ENCODE measurements at regions not wholly inside any gene's neighbourhood (a gene's known extent, or its start where the extent isn't known, plus 50 kb on each side); places are given as distances from the start of the nearest gene placed in this dataset.

DNA sequence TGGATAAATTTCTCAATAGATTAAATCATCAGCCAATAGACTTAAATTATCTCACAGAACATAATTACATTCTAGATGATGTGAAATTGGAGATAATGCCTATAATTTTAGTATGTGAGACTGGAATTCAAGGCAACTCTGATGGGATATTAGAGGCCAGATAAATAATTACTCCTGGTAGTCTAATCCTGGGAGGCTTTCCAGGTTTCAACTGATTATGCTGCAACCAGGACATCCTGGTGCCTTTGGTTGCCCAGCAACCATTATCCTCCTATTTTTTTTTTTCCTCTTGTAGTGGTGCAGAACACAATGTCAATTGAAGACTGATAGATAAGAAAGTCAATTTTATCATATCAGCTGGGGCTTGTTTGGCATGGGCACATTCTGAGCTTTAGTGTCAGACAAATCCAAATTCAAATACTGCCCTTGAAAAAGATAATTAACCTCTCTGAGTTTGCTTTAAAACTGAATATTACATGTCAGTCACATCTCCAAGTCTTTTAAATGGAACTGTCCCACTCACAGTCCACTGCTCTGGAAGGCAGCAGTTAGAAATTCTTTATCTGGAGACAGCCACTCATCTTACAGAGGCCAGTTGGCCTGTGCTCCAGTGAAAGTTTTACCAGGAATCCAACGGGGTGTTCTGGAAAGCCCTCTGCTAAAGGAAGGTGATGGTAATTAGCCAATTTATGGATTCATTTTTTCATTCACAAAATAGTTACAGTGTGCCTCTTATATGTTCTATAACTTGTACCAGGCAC lies 95.3 kb upstream of the GUCY1A1 start:
- TF ChIP-seq TGIF2 (CRISPR knock-in tag; IDR thresholded peaks at IDR 0.05) (no peak), SIX5 (IDR thresholded peaks at IDR 0.05; ENCODE audit: borderline replicate concordance in 1 of 2, insufficient read depth in 1 of 2, low read depth in 1 of 2, low read length in 2 of 2) (no peak), SP2 (IDR thresholded peaks at IDR 0.05; ENCODE audit: extremely low read depth, low read depth, low read length, poor library complexity, severe bottlenecking) (no peak)
- TF ChIP-seq, protein P1, sequence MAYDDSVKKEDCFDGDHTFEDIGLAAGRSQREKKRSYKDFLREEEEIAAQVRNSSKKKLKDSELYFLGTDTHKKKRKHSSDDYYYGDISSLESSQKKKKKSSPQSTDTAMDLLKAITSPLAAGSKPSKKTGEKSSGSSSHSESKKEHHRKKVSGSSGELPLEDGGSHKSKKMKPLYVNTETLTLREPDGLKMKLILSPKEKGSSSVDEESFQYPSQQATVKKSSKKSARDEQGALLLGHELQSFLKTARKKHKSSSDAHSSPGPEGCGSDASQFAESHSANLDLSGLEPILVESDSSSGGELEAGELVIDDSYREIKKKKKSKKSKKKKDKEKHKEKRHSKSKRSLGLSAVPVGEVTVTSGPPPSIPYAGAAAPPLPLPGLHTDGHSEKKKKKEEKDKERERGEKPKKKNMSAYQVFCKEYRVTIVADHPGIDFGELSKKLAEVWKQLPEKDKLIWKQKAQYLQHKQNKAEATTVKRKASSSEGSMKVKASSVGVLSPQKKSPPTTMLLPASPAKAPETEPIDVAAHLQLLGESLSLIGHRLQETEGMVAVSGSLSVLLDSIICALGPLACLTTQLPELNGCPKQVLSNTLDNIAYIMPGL (CRISPR knock-in tag; IDR thresholded peaks at IDR 0.05) = no peak
- CTCF ChIA-PET (ENCODE audit: low intra/inter-chr PET ratio) = no interaction called here
- Histone ChIP-seq H3K4me1 (replicated peaks in 1 of 2; ENCODE audit: control insufficient read depth in 2 of 2, insufficient read depth in 2 of 2, low read length in 2 of 2) (no peaks in the 10 kb centered on the region), H3K9me1 (ENCODE audit: control insufficient read depth, insufficient read depth, low read length) (no peaks in the 10 kb centered on the region), H3K9me3 (replicated peaks; ENCODE audit: control insufficient read depth, insufficient read depth, low read depth, low read length) (no peaks in the 10 kb centered on the region), H3K36me3 (ENCODE audit: control insufficient read depth, insufficient read depth, low read length) (no peaks in the 10 kb centered on the region), H4K20me1 (replicated peaks; ENCODE audit: control insufficient read depth, insufficient read depth, low read length) (no peaks in the 10 kb centered on the region), H3K79me2 (ENCODE audit: control insufficient read depth, insufficient read depth, low read length) (no peaks in the 10 kb centered on the region), H2AFZ (ENCODE audit: low read depth, low read length) (no peak overlapping the region), H3K4me2 (ENCODE audit: insufficient read depth, low read length) (no peak overlapping the region), H3K27ac (ENCODE audit: extremely low read depth, low read depth, low read length) (no peak overlapping the region), H3K9ac (ENCODE audit: insufficient read depth in 1 of 2, low read depth in 2 of 2, low read length in 2 of 2) (no peak overlapping the region), H3K27me3 (ENCODE audit: control insufficient read depth in 2 of 2, insufficient read depth in 2 of 2, low read length in 2 of 2) (no peaks in the 10 kb centered on the region), H3K4me3 (no peak overlapping the region)
- POLR2A ChIA-PET = no interaction called here
- FAIRE-seq (no peak), ATAC-seq (no peak), DNase-seq (ENCODE audit: extremely low read depth in 1 of 4, low spot score in 3 of 4) (no peak)
- 0% methylated on average over 1 of the region's 1 CpG for WGBS (ENCODE audit: insufficient coverage, low coverage, missing lambda C conversion rate)
- in situ Hi-C loops (cut with MboI) = no loop called here
- intact Hi-C loops (cut with micrococcal nuclease) = no loop called here
- no TSS peak for BruUV-seq (replicated peaks)

Measured in K562 (cell line).